GM21529 (cell line): ENCODE measurements at regions not wholly inside any gene's neighbourhood (a gene's known extent, or its start where the extent isn't known, plus 50 kb on each side); places are given as distances from the start of the nearest gene placed in this dataset.

Experiments
- ATAC-seq: cut with Tn5 transposase; IDR thresholded peaks from one replicate; pipeline ENCODE4 v1.9.1; 2021; ENCODE audit not compliant: unreplicated experiment

DNA sequence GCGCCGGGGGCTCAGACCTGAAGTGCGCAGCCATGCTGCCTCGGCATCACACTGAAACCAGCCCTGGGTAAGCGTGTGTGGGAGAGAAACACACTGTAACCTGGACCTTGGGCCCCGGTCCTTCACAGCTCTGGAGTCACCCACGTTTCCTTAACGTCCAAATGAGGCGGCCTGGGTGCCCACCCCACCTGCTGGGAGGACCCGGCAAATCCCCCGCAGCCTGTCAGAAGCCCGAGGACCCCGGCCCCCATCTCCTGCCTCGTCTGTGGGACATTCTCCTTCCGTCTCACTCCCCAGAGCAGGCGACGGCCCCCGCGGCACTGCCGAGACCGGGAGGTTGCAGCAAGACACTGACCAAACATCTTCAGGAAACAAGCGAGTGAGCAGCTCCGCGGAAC lies 66.5 kb upstream of the GALNT9 start:
- no peak for ATAC-seq

GRCh38 chr12:132395192-132395907 lies 66.0 kb upstream of the GALNT9 start:
- ATAC-seq = no peak

- ATAC-seq = no peak
Observed at GRCh38 chr12:132393991-132394949, 64.9 kb upstream of the GALNT9 start.

DNA sequence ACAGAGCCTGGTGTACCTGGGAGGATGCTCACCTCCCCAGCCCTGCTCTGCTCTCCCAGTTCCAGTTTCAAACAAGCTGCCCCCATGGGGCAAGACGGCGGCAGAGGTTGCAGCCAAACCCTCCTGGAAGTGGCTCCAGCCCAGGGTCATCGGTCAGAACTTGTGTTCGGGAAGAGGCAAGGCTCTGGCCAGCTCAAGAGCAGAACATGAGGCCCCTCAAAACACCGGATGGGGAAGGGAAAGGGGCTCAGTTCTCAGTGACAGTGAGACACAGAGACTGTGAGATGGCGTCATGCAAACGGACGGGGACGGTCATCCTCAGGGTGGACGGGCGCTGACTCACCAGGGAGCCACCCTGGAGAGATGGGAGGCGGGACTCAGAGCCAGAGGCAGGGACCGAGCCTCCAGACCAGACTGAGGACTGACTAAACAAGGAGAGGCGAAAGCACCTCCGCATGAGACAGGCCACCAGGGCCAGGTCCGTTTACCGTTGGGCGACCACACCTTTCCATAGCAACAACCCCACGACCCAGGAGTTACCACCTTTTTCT lies 63.9 kb upstream of the GALNT9 start:
- no peak for ATAC-seq

- no peak for ATAC-seq
Observed at GRCh38 chr12:132392389-132393244, 63.2 kb upstream of the GALNT9 start.

GRCh38 chr12:132391326-132392041 lies 62.1 kb upstream of the GALNT9 start:
- no peak for ATAC-seq

- ATAC-seq = no peak
Observed at GRCh38 chr12:132390287-132391076, 61.1 kb upstream of the GALNT9 start.

DNA sequence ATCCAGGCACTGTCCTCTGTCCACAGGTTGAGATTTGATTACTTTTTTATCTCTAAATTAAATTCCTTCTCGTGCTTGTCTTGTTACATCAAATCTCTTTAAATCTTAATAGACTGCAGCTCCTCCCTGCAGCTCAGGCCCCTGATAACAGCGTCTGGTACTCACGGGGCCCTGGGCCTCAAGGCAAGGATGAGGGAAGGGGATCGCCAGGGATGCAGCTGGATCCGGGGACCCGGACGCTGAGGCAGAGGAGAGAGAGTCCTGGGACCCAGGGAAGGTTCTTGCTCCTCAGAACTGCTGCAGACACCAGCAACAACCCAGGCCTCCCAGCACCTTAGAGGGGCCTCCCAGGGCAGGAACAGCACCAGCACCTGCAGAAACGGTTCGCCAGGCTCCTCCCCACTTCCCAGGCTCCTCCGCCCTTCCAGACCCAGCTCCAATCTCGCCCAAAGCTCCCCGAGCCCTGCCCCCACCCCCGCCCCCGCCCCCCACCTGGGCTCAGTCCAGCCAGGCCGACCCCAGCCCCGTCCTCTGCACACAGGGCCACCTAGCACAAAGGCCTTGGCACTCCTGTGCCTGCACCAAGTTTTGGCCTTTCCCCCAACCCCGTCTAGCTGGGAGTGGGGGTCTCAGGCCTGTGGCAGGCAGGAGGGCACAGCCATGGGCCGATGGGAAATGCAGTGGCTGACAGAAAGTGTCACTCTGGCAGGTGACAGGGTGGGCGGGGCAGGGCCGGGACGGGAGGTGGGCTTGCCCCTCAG lies 60.3 kb upstream of the GALNT9 start:
- ATAC-seq = no peak

GRCh38 chr12:132389026-132389425 lies 59.6 kb upstream of the GALNT9 start:
- ATAC-seq = no peak

- no peak for ATAC-seq
Observed at GRCh38 chr12:132388379-132389015, 59.1 kb upstream of the GALNT9 start.

DNA sequence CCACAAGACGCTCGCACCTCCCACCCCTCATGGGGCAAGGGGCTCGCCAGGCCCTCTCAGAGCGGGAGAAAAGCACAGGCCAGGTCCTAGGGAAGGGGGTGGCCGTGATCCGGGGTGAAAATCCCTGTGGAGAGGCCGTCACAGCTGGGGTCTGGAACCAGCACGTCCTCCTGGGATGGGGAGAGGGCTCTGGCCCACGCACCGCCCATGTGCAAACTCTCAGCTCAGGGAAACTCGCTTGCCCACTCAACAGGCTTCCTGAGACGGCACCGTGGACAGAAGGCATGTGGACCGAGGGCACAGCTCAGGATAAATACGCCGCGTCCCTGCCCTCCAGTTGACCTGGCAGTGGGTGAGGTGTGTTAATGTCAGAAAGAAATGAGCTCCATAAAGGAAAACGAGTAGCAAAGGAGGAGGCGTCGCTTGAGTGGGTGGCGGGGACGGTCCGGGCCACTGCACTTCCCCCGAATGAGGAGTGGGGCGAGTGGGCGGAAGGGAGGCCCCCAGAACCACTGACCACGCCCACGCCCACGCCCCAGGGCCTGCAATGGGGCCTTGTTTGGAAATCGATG lies 57.6 kb upstream of the GALNT9 start:
- no peak for ATAC-seq

- no peak for ATAC-seq
Observed at GRCh38 chr12:132385923-132386751, 56.7 kb upstream of the GALNT9 start.

- no peak for ATAC-seq
Observed at GRCh38 chr12:132384916-132385774, 55.8 kb upstream of the GALNT9 start.

DNA sequence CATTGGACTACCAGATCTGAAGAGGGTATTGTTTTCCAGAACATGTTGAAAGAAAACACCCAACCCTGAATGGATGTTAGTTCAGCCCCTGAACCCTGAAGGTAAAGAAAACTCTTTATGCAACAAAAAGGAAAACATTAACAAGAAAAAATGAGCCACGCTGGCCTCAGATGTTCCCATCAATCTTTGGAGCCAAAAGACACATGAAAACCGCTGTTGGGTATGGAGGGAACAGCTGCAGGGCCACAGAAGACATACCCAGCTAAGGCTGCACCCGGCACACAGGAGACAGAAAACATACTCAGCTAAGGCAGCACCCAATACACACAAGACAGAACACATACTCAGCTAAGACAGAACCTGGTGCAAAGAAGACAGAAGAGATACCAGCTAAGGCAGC lies 51.3 kb upstream of the GALNT9 start:
- ATAC-seq = no peak

GRCh38 chr12:132379996-132380395 lies 50.6 kb upstream of the GALNT9 start:
- ATAC-seq = no peak

DNA sequence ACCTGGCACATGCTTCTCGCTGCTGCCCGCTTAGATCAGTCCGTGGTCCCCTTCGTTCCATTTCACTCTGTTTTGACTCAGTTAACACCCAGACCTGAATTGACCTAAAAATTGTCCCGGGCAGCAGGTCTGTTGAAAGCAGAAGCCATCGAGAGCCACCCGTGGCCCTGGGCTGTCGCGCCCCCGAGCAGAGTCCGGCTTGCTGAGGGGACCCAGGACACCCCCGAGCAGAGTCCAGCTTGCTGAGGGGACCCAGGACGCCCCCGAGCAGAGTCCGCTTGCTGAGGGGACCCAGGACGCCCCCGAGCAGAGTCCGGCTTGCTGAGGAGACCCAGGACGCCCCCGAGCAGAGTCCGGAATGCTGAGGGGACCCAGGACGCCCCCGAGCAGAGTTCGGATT lies 50.2 kb upstream of the GALNT9 start:
- no peak for ATAC-seq
